ENCODE measurements at regions not wholly inside any gene's neighbourhood (a gene's known extent, or its start where the extent isn't known, plus 50 kb on each side); places are given as distances from the start of the nearest gene placed in this dataset.
A peak's percentile ranks its signal among the peaks of the same experiment; 100 is the strongest.

- DNase-seq, result peak; percentile 40
These were observed 152.9 kb upstream of the GOLIM4 start for GRCh38 chr3:168248383-168249204.

- no peak for DNase-seq
These were observed 145.4 kb upstream of the GOLIM4 start for GRCh38 chr3:168241156-168241555.

- no peak for DNase-seq
These were observed 143.6 kb upstream of the GOLIM4 start for GRCh38 chr3:168239287-168239686.

- DNase-seq, result no peak
These were observed 137.3 kb upstream of the GOLIM4 start for GRCh38 chr3:168233001-168233400.

GRCh38 chr3:168223085-168223484 lies 127.4 kb upstream of the GOLIM4 start:
- no peak for DNase-seq

- no peak for DNase-seq
These were observed 124.8 kb upstream of the GOLIM4 start for GRCh38 chr3:168220556-168220955.

- DNase-seq, result no peak
These were observed 123.8 kb upstream of the GOLIM4 start for GRCh38 chr3:168219530-168219929.

- no peak for DNase-seq
These were observed 122.9 kb upstream of the GOLIM4 start for GRCh38 chr3:168218600-168218999.

GRCh38 chr3:168216851-168217250 lies 121.1 kb upstream of the GOLIM4 start:
- DNase-seq, result no peak

GRCh38 chr3:168213920-168214319 lies 118.2 kb upstream of the GOLIM4 start:
- DNase-seq, result no peak

- no peak for DNase-seq
These were observed 117.1 kb upstream of the GOLIM4 start for GRCh38 chr3:168212664-168213285.

- DNase-seq, result no peak
These were observed 109.7 kb upstream of the GOLIM4 start for GRCh38 chr3:168205451-168205850.

- DNase-seq, result no peak
These were observed 101.4 kb upstream of the GOLIM4 start for GRCh38 chr3:168197162-168197561.

GRCh38 chr3:168191856-168192255 lies 96.1 kb upstream of the GOLIM4 start:
- DNase-seq, result no peak

GRCh38 chr3:168187233-168187632 lies 91.5 kb upstream of the GOLIM4 start:
- no peak for DNase-seq

- no peak for DNase-seq
These were observed 90.7 kb upstream of the GOLIM4 start for GRCh38 chr3:168186293-168186983.

- no peak for DNase-seq
These were observed 88.0 kb upstream of the GOLIM4 start for GRCh38 chr3:168183774-168184173.

- DNase-seq, result no peak
These were observed 73.0 kb upstream of the GOLIM4 start for GRCh38 chr3:168168743-168169142.

- DNase-seq, result peak; percentile 77
These were observed 69.9 kb upstream of the GOLIM4 start for GRCh38 chr3:168165390-168166269.

GRCh38 chr3:168162172-168162571 lies 66.4 kb upstream of the GOLIM4 start:
- no peak for DNase-seq

GRCh38 chr3:168161696-168162095 lies 66.0 kb upstream of the GOLIM4 start:
- DNase-seq, result peak; percentile 19

GRCh38 chr3:168157903-168158302 lies 62.2 kb upstream of the GOLIM4 start:
- no peak for DNase-seq
